ENCODE measurements at regions not wholly inside any gene's neighbourhood (a gene's known extent, or its start where the extent isn't known, plus 50 kb on each side); places are given as distances from the start of the nearest gene placed in this dataset.
A peak's percentile ranks its signal among the peaks of the same experiment; 100 is the strongest.

DNA sequence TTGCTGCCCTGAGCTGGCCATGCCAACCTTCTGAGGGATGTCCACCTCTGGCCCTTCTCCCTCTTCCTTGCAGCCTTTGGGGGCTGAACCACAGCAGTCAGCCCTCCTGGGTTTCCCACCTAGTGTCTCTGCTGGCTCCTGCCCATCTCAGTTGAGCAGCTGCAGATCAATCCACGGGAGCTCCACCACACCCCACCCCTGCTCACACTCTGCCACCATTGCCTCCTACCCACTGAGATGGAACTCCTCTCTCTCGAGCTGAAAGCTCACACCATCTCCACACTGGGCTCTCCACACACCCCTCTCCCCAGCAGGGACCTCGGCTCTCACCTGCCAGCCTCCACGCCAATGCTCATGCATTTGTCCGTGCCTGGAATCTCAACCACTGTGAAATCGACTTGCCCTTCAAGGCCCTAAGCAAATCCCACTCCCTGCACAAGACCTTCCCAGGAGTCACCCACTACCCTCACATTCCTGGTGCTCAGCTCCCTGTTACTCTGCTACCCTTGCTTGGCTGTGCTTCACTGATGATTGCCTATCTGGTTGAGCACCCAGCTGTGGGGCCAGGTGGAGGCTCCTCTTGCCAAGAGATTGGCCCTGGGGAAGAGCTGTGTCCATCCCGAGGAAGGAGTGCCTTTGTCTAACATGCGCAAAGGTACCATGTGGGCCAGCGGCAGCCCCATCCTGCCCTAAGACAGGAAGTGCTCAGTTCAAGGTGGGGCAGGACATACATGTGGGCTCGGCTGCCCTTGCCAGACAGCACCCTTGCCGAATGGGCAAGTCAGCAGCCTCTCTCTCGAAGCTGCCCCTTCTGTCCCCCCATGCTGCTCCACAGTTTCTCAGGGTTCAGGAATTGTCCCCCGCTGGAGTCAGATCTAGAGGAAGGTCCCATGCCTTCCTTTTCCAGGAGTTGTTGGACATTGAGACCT lies 208.7 kb downstream of the CYP26B1 start:
- H3K4me3 ChIP-seq, result no peak overlapping the region
- 88 to 90% methylated on average over 13 of the region's 13 CpGs for WGBS, 2 donors
- H3K27ac ChIP-seq, result no peak overlapping the region

GRCh38 chr2:71938108-71938507 lies 209.6 kb downstream of the CYP26B1 start:
- Histone ChIP-seq H3K9me3 (no peaks in the 10 kb centered on the region), H3K27me3 (peaks cover 0 to 7% (median 0%) of the 10 kb centered on the region in 7 donors), H3K27ac (no peak overlapping the region), H3K4me3 (no peak overlapping the region), H3K36me3 (no peaks in the 10 kb centered on the region), H3K4me1 (peaks cover 0 to 26% (median 5%) of the 10 kb centered on the region in 9 donors)
- intact Hi-C loops (cut with DNase I), result loop anchor here in 1 of 10 donors (10.0 kb wide), 1 partner anchor 133 kb away; no protein-coding TSS in a partner anchor
- ATAC-seq (no peak), DNase-seq (no peak)
- WGBS, 2 donors, result 67 to 87% methylated on average over 1 of the region's 1 CpG
- TF ChIP-seq CTCF (IDR thresholded peaks at IDR 0.05), result no peak

More for the DNA sequence above, 208.7 kb downstream of the CYP26B1 start:
- TF ChIP-seq CTCF (IDR thresholded peaks at IDR 0.05), result no peak
- peaks cover 0 to 7% (median 0%) of the 10 kb centered on the region in 7 donors for H3K27me3 ChIP-seq
- DNase-seq (no peak), ATAC-seq (no peak)
- no peaks in the 10 kb centered on the region for H3K36me3 ChIP-seq
- H3K9me3 ChIP-seq, result no peaks in the 10 kb centered on the region
- H3K4me1 ChIP-seq, result peaks cover 0 to 31% (median 5%) of the 10 kb centered on the region in 9 donors
- intact Hi-C loops (cut with DNase I), result loop anchor here in 1 of 10 donors (10.0 kb wide), 1 partner anchor 134 kb away; no protein-coding TSS in a partner anchor

DNA sequence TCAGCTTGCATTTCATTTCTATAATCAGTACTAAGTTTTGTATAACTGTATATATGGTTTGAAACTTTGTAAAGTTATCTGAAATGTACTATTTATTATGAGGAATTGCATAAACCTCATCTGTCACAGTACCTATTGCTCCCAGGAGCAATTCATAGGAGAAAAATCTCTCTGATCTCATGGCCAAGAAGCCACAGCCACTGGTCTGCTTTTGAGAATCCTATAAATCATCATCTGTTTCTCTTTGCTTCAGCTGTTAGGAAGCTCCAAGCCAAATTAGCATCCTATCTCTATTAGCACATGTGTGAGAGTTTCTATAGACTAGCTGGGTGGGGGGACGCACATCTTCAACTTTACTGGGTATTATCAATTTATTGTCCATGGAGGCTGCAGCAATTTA lies 210.3 kb downstream of the CYP26B1 start:
- Histone ChIP-seq H3K27ac (no peak overlapping the region), H3K4me1 (peaks cover 0 to 24% (median 5%) of the 10 kb centered on the region in 9 donors), H3K36me3 (no peaks in the 10 kb centered on the region), H3K27me3 (peaks cover 0 to 7% (median 0%) of the 10 kb centered on the region in 7 donors), H3K9me3 (no peaks in the 10 kb centered on the region), H3K4me3 (no peak overlapping the region)
- TF ChIP-seq CTCF (IDR thresholded peaks at IDR 0.05), result no peak
- DNase-seq, result no peak
- intact Hi-C loops (cut with DNase I), result loop anchor here in 1 of 10 donors (10.0 kb wide), 1 partner anchor 133 kb away; no protein-coding TSS in a partner anchor
- 100% methylated on average over 1 of the region's 1 CpG for WGBS, 2 donors
- ATAC-seq, result no peak

- DNase-seq, result no peak
- Histone ChIP-seq H3K9me3 (no peaks in the 10 kb centered on the region), H3K27me3 (peaks cover 0 to 7% (median 0%) of the 10 kb centered on the region in 7 donors), H3K36me3 (no peaks in the 10 kb centered on the region), H3K4me1 (peaks cover 0 to 23% (median 5%) of the 10 kb centered on the region in 9 donors), H3K4me3 (no peak overlapping the region), H3K27ac (peak overlapping the region in 1 of 10 donors; percentile 74)
- TF ChIP-seq CTCF (IDR thresholded peaks at IDR 0.05), result no peak
- no peak for ATAC-seq
- 87 to 89% methylated on average over 5 of the region's 5 CpGs for WGBS, 2 donors
- intact Hi-C loops (cut with DNase I), result loop anchor here in 1 of 10 donors (10.0 kb wide), 1 partner anchor 132 kb away; no protein-coding TSS in a partner anchor
These were observed 211.3 kb downstream of the CYP26B1 start for GRCh38 chr2:71936076-71937030.
